NCI-H774 (cell line): ENCODE measurements at regions not wholly inside any gene's neighbourhood (a gene's known extent, or its start where the extent isn't known, plus 50 kb on each side); places are given as distances from the start of the nearest gene placed in this dataset.
"Not testable (repeated sequence)": the region's sequence is repeated elsewhere in the genome, so short reads cannot be mapped to it uniquely, and the experiment has no call there.

Experiments
- DNase-seq: peaks from one replicate; lab custom pipeline; 2025; lab: John Stamatoyannopoulos, UW

GRCh38 chr1:82820816-82821215, 1020.1 kb downstream of the ADGRL2 start:
- no peak for DNase-seq

- no peak for DNase-seq
Measured at GRCh38 chr1:82819234-82819633, 1018.5 kb downstream of the ADGRL2 start.

- peak; percentile 19 for DNase-seq
Measured at GRCh38 chr1:82818586-82818985, 1017.9 kb downstream of the ADGRL2 start.

GRCh38 chr1:82813386-82813785, 1012.7 kb downstream of the ADGRL2 start:
- no peak for DNase-seq

GRCh38 chr1:82810601-82811000, 1009.9 kb downstream of the ADGRL2 start:
- no peak for DNase-seq

GRCh38 chr1:82807563-82807962, 1006.8 kb downstream of the ADGRL2 start:
- no peak for DNase-seq

- no peak for DNase-seq
Measured at GRCh38 chr1:82806133-82806532, 1005.4 kb downstream of the ADGRL2 start.

- DNase-seq: no peak
Measured at GRCh38 chr1:82801176-82801575, 1000.4 kb downstream of the ADGRL2 start.

- DNase-seq: no peak
Measured at GRCh38 chr1:82800721-82801120, 1000.0 kb downstream of the ADGRL2 start.

- DNase-seq: no peak
Measured at GRCh38 chr1:82799261-82799660, 998.5 kb downstream of the ADGRL2 start.

GRCh38 chr1:82795508-82796149, 994.9 kb downstream of the ADGRL2 start:
- DNase-seq: no peak

GRCh38 chr1:82792151-82792550, 991.4 kb downstream of the ADGRL2 start:
- no peak for DNase-seq

GRCh38 chr1:82790556-82790955, 989.8 kb downstream of the ADGRL2 start:
- no peak for DNase-seq

GRCh38 chr1:82788660-82789059, 987.9 kb downstream of the ADGRL2 start:
- DNase-seq: no peak

GRCh38 chr1:82788038-82788437, 987.3 kb downstream of the ADGRL2 start:
- DNase-seq: no peak

GRCh38 chr1:82786883-82787282, 986.1 kb downstream of the ADGRL2 start:
- no peak for DNase-seq

- DNase-seq: no peak
Measured at GRCh38 chr1:82785268-82785790, 984.6 kb downstream of the ADGRL2 start.

- DNase-seq: no peak
Measured at GRCh38 chr1:82783044-82783443, 982.3 kb downstream of the ADGRL2 start.

GRCh38 chr1:82782599-82782998, 981.9 kb downstream of the ADGRL2 start:
- DNase-seq: no peak

GRCh38 chr1:82778612-82779011, 977.9 kb downstream of the ADGRL2 start:
- no peak for DNase-seq

- DNase-seq: no peak
Measured at GRCh38 chr1:82777240-82777639, 976.5 kb downstream of the ADGRL2 start.

- DNase-seq: not testable (repeated sequence)
Measured at GRCh38 chr1:82776730-82777129, 976.0 kb downstream of the ADGRL2 start.

GRCh38 chr1:82775406-82776000, 974.8 kb downstream of the ADGRL2 start:
- no peak for DNase-seq
